HG03432 (cell line): ENCODE measurements at regions not wholly inside any gene's neighbourhood (a gene's known extent, or its start where the extent isn't known, plus 50 kb on each side); places are given as distances from the start of the nearest gene placed in this dataset.
"Not testable (repeated sequence)": the region's sequence is repeated elsewhere in the genome, so short reads cannot be mapped to it uniquely, and the experiment has no call there.

ENCODE experiments used
- ATAC-seq: cut with Tn5 transposase; IDR thresholded peaks from one replicate; pipeline ENCODE4 v1.9.1; 2021; ENCODE audit warnings: mild to moderate bottlenecking, moderate library complexity; ENCODE audit not compliant: unreplicated experiment

GRCh38 chr11:110514967-110515366 lies 85.2 kb downstream of the FDX1 start:
- ATAC-seq: no peak

DNA sequence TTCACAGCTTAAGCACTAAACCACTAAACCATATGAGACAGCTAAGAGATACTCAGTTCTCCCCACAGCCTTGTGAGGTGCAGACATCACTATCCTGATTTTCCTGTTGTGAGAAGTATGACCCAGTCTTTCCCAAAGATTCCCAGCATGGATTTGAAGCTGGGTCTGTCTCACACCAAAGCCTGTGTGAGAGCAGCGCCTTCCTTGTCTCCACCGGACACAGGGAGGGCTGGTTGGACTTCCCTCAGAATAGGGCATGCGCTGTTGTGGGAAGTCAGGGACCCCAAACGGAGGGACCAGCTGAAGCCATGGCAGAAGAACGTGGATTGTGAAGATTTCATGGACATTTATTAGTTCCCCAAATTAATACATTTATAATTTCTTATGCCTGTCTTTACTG lies 87.6 kb downstream of the FDX1 start:
- ATAC-seq: not testable (repeated sequence)

- ATAC-seq: no peak
Observed at GRCh38 chr11:110518809-110519514, 89.2 kb downstream of the FDX1 start.

- ATAC-seq: no peak
Observed at GRCh38 chr11:110519796-110520195, 90.0 kb downstream of the FDX1 start.

DNA sequence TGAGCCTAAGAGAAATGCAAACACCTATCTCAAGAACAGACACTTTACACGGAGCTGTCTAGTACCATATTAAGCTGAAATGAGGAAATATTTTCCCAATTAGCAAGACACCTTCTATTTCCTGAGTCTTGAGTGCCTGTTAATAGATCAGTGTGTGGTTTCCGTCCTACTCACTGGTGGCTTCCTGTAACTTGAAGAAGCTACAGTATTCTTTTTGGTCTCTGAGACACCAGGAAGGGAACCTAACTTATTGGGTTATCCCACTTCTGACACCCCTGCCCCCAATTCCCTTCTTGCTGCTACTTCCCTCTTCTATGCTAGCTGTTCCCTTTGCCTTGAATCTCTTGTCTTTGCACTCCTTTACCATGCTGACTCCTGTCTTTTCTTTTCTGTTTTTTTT lies 92.7 kb downstream of the FDX1 start:
- ATAC-seq: no peak

DNA sequence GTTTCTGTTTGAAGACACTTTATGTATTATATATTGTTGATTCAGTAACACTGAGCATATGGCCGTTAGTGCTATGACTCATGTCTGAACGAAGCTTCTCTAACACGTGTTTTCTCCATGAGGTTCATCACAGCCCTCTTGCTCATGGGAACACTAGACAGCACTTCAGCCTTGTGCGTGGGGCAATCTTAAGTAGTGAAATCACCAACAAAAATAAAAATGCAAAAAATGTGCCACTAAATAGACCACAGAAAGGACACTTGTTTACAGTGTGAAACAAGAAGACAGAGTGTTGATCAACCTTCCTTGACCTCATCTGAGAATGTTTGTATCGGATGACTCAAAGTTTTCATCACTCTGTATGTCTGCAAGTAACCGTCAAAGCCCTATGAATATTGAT lies 94.5 kb downstream of the FDX1 start:
- ATAC-seq: no peak

DNA sequence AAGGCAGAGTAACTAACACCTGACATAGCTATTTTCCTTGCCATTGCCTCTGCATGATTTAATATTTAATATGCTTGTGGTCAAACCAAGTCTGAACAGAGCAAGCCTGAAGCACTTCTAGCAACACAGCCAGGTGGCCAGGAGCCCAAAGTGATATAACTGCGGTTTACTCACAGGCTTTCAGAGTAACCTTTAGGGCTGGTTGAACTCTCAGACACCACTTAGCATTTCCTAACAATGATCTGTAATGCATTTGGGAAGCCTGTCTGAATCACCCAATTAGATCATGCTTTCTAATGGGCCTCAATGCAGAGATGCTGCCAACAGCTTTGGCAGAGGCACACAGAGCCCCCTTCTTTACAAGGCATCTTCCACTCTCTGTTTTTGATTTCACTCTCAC lies 96.1 kb downstream of the FDX1 start:
- peak; percentile 79 for ATAC-seq

DNA sequence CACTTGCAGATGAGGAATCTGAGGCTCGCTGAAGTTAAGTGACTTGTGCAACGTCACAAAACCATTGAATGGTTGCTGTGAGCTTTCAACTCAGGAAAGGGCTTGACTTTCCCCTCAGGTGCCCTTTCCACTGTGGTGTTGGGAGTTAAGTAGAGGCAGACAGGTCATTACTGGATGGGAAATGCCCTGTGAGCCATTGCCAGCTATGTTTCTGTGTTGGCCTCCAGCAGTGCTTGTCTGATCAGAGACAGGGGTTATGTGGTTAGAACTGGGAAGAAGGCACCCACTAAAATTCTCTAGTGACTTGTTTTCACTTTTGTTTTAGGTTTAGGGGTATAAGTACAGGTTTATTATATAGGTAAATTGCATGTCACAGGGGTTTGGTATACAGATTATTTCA lies 96.6 kb downstream of the FDX1 start:
- peak; percentile 78 for ATAC-seq
